ENCODE measurements at regions not wholly inside any gene's neighbourhood (a gene's known extent, or its start where the extent isn't known, plus 50 kb on each side); places are given as distances from the start of the nearest gene placed in this dataset.

DNA sequence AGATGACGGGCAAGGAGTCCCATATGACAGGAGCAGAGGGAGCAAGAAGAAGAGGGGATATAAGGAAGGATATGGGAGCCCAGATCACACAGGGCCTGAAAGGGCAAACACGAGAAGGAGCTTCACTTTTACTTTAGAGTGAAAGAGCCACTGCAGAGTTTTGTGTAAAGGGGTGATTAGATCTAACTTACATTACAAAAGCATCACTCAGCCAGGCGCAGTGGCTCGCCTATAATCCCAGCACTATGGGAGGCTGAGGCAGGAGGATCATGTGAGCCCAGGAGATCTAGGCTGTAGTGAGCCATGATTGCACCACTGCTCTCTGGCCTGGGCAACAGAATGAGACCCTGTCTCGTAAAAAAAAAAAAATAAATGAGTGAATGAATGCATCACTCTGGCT, 91.1 kb downstream of the MPP7 start:
- no peak for ATAC-seq
- H3K4me1 ChIP-seq = peaks cover 0 to 7% (median 0%) of the 10 kb centered on the region in 3 donors
- H3K27ac ChIP-seq = no peak overlapping the region
- H3K27me3 ChIP-seq = no peaks in the 10 kb centered on the region
- peaks cover 0 to 16% (median 0%) of the 10 kb centered on the region in 3 donors for H3K9me3 ChIP-seq
- no peaks in the 10 kb centered on the region for H3K36me3 ChIP-seq
- 80 to 85% methylated on average over 4 to 5 of the region's 5 CpGs for WGBS, 2 donors (ENCODE audit: low coverage in 1 of 2)
- no peak overlapping the region for H3K4me3 ChIP-seq
- TF ChIP-seq EP300 (IDR thresholded peaks at IDR 0.05) = no peak

DNA sequence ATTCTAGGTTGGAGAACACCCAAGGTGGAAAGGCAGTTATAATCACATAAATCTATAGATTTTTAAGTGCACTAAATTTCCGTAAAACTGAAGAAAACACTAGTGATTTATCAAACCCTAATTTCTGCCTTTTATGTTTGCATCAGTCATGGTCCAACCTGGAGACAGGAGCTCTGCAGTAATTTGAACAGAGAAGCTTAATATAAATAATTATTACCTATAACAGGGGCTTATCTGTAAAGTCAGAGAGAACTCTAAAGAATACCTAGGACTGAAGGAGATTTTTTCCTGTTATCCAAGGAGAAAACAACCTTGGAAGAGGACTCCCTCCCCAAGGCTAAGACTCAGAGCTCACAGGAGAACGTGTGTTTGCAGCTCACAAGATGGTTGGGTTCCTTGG, 95.1 kb downstream of the MPP7 start:
- WGBS, 2 donors (ENCODE audit: low coverage in 1 of 2) = 95 to 100% methylated on average over 2 of the region's 2 CpGs

DNA sequence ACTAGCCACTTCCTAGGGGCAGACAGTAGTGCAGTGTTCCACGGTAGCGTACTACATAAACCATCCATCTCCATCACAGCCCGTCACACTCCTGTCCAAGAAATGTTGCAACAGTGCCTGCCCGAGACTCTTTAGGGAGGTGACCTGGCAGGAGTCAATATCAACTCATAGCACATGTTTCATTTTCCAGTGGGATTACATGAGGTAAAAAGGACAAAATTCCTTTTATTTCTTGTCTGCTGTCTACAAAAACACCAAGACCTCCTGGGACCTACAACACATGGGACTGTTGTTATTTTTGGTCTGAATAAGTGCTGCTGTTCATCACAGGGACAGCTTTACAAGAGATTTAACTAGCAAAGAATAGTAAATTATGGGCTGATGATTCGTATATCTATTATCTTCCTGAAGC, 99.9 kb downstream of the MPP7 start:
- peaks cover 12 to 29% (median 15%) of the 10 kb centered on the region in 3 donors for H3K4me1 ChIP-seq
- ATAC-seq = peak; percentile 92
- H3K4me3 ChIP-seq = peak overlapping the region; percentile 1 to 14
- no peaks in the 10 kb centered on the region for H3K36me3 ChIP-seq
- H3K27ac ChIP-seq = peak overlapping the region in 3 of 4 donors; percentile 35 to 74 (median 64)
- no peaks in the 10 kb centered on the region for H3K27me3 ChIP-seq
- 12 to 28% methylated on average over 5 of the region's 5 CpGs for WGBS, 2 donors (ENCODE audit: low coverage in 1 of 2)
- H3K9me3 ChIP-seq = peaks cover 0 to 8% (median 0%) of the 10 kb centered on the region in 3 donors
- TF ChIP-seq POLR2A (IDR thresholded peaks at IDR 0.05) (no peak), POLR2AphosphoS5 (IDR thresholded peaks at IDR 0.05) (peak; percentile 56)

More for the DNA sequence above, 95.1 kb downstream of the MPP7 start:
- TF ChIP-seq, protein P1, sequence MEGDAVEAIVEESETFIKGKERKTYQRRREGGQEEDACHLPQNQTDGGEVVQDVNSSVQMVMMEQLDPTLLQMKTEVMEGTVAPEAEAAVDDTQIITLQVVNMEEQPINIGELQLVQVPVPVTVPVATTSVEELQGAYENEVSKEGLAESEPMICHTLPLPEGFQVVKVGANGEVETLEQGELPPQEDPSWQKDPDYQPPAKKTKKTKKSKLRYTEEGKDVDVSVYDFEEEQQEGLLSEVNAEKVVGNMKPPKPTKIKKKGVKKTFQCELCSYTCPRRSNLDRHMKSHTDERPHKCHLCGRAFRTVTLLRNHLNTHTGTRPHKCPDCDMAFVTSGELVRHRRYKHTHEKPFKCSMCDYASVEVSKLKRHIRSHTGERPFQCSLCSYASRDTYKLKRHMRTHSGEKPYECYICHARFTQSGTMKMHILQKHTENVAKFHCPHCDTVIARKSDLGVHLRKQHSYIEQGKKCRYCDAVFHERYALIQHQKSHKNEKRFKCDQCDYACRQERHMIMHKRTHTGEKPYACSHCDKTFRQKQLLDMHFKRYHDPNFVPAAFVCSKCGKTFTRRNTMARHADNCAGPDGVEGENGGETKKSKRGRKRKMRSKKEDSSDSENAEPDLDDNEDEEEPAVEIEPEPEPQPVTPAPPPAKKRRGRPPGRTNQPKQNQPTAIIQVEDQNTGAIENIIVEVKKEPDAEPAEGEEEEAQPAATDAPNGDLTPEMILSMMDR (IDR thresholded peaks at IDR 0.05) = no peak
- TF ChIP-seq POLR2AphosphoS5 (IDR thresholded peaks at IDR 0.05) = no peak
- no peak for TF ChIP-seq POLR2A (IDR thresholded peaks at IDR 0.05)
- TF ChIP-seq EP300 (IDR thresholded peaks at IDR 0.05) = no peak
- Histone ChIP-seq H3K27ac (no peak overlapping the region), H3K36me3 (no peaks in the 10 kb centered on the region), H3K9me3 (peaks cover 0 to 16% (median 0%) of the 10 kb centered on the region in 3 donors), H3K4me3 (no peak overlapping the region), H3K27me3 (no peaks in the 10 kb centered on the region), H3K4me1 (peaks cover 0 to 9% (median 0%) of the 10 kb centered on the region in 3 donors)
- ATAC-seq = no peak

DNA sequence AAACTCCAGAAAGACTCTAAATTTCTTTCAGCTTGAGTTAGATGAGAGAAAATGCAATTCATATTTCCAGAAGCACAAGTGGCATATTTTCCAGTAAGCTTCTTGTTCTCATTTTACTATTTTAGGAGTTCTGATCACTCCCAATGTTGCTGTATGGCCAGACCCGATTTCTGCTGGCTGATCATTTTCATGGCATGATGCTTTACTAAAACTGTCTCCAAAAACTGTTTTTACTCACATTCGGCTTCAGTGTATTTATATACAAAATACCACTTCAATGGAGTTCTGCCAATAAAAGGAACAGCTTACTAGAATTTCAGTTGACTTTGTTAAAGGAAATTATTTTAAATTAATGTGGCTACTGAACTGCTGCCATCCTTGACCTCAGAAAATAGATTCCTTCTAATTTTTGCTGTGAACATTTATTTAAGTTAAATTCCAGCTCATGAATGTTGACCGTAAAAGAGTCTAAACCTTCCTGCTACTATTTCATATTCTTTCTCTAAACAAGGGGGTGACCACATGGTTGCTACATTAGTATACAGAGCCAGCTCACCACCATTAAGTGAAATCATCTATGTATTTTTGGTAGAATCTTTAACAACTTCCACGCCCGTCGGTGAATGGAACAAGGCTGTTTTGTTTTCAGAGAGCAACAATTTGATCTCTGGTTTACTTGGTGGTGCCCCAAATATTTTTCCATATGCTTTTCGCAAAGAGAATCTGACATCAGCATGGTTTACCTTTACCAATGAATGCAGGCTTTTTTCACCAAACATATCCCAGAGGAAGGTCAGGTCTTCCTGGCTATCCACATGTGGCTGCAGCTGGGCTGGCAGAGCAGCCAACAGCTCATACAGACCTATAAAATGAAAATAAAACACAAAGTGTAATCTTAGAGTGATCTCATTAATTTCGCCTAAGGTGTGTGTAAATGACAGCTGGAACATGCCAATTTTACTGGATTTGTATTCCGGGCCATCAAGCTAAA, 101.2 kb downstream of the MPP7 start:
- WGBS, 2 donors (ENCODE audit: low coverage in 1 of 2) = 29 to 61% methylated on average over 9 of the region's 9 CpGs
- H3K4me1 ChIP-seq = peaks cover 12 to 29% (median 15%) of the 10 kb centered on the region in 3 donors
- H3K36me3 ChIP-seq = no peaks in the 10 kb centered on the region
- H3K4me3 ChIP-seq = no peak overlapping the region
- TF ChIP-seq POLR2AphosphoS5 (IDR thresholded peaks at IDR 0.05) = no peak
- TF ChIP-seq, protein P1 (IDR thresholded peaks at IDR 0.05) = no peak
- TF ChIP-seq EP300 (IDR thresholded peaks at IDR 0.05) = no peak
- TF ChIP-seq POLR2A (IDR thresholded peaks at IDR 0.05) = no peak
- peak overlapping the region; percentile 34 to 64 (median 40) for H3K27ac ChIP-seq
- no peaks in the 10 kb centered on the region for H3K27me3 ChIP-seq
- no peak for ATAC-seq
- no peaks in the 10 kb centered on the region for H3K9me3 ChIP-seq

DNA sequence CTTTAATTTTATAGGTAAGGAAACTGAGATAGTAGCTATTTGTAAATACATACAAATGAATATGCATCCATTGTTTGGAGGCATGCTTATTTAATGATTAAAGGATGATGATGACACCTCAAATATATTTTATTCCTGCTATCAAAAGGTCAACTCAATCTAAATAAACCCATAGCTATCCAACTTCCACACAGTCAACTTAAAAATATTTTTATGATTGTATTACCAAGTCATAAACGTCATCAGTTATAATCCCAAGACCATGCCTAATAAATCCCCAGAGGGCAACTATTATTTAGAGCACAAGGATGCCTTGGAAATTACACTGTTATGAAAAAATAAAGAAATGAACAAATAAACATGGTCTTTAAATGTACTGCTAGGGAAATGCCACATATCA, 102.1 kb downstream of the MPP7 start:
- no peak for TF ChIP-seq EP300 (IDR thresholded peaks at IDR 0.05)
- TF ChIP-seq POLR2A (IDR thresholded peaks at IDR 0.05) = no peak
- TF ChIP-seq POLR2AphosphoS5 (IDR thresholded peaks at IDR 0.05) = no peak
- TF ChIP-seq, protein P1 (IDR thresholded peaks at IDR 0.05) = no peak
- Histone ChIP-seq H3K9me3 (no peaks in the 10 kb centered on the region), H3K4me1 (peaks cover 12 to 29% (median 15%) of the 10 kb centered on the region in 3 donors), H3K27ac (peak overlapping the region in 1 of 4 donors; percentile 35), H3K4me3 (no peak overlapping the region), H3K36me3 (no peaks in the 10 kb centered on the region), H3K27me3 (no peaks in the 10 kb centered on the region)
- WGBS, 2 donors (ENCODE audit: low coverage in 1 of 2) = 33 to 48% methylated on average over 1 of the region's 1 CpG
- ATAC-seq = no peak
